IMR-90 (cell line): ENCODE measurements at regions not wholly inside any gene's neighbourhood (a gene's known extent, or its start where the extent isn't known, plus 50 kb on each side); places are given as distances from the start of the nearest gene placed in this dataset.

Source experiments
- ATAC-seq: fragments of 200-7000 bp; cut with Tn5 transposase; 2 replicates; pipeline ENCODE4 v1.9.1; 2020; ENCODE audit warnings: low read depth, mild to moderate bottlenecking, moderate library complexity
- BruUV-seq: library from RNA; stranded (reverse); fragments of 400-500 nt; replicated peaks from 2 replicates; lab custom pipeline; 2021; lab: Mats Ljungman, UMichigan
- CTCF ChIA-PET: fragments of 300-600 bp; formaldehyde crosslinking; extraction: SDS; loops from one replicate; lab custom pipeline; 2021; ENCODE audit warnings: antibody characterized with exemption; lab: Yijun Ruan, JAX
- POLR2A ChIA-PET: fragments of 300-600 bp; sonication (Branson Sonifier 250); formaldehyde crosslinking; loops from one replicate; lab custom pipeline; 2022; ENCODE audit warnings: antibody characterized with exemption; ENCODE audit not compliant: unreplicated experiment; lab: Charles Lee
- DNase-seq: peaks from one replicate; pipeline ENCODE4 v3.0.0; 2013
- H2AFZ ChIP-seq: replicated peaks from 2 replicates; pipeline ENCODE3; 2013; ENCODE audit warnings: low read length, mild to moderate bottlenecking; ENCODE audit not compliant: poor library complexity
- H2AK5ac ChIP-seq: 2 replicates; pipeline ENCODE4 v1.6.1; 2013; ENCODE audit warnings: low read depth, low read length, inconsistent platforms
- H2AK9ac ChIP-seq: replicated peaks from 2 replicates; pipeline ENCODE3; 2013; ENCODE audit warnings: mild to moderate bottlenecking, low read depth, low read length, moderate library complexity; ENCODE audit not compliant: poor library complexity
- H2BK120ac ChIP-seq: 2 replicates; pipeline ENCODE4 v1.6.1; 2013; ENCODE audit warnings: low read depth, low read length, inconsistent platforms
- H2BK15ac ChIP-seq: 3 replicates; pipeline ENCODE4 v1.6.1; 2013; ENCODE audit warnings: low read depth, low read length, inconsistent platforms
- H2BK20ac ChIP-seq: 2 replicates; pipeline ENCODE4 v1.6.1; 2013; ENCODE audit warnings: low read depth, mild to moderate bottlenecking, inconsistent platforms, low read length, moderate library complexity
- H2BK5ac ChIP-seq: 2 replicates; pipeline ENCODE4 v1.6.1; 2013; ENCODE audit warnings: mild to moderate bottlenecking, low read depth, low read length, inconsistent platforms; ENCODE audit not compliant: poor library complexity, severe bottlenecking
- H3K14ac ChIP-seq: replicated peaks from 2 replicates; pipeline ENCODE4 v1.6.1; 2013; ENCODE audit warnings: low read depth, low read length, inconsistent platforms
- H3K18ac ChIP-seq: 2 replicates; pipeline ENCODE4 v1.6.1; 2013; ENCODE audit warnings: low read depth, low read length, control low read depth
- H3K23ac ChIP-seq: 2 replicates; pipeline ENCODE4 v1.6.1; 2013; ENCODE audit warnings: low read depth, low read length, inconsistent platforms
- H3K27ac ChIP-seq: 2 replicates; pipeline ENCODE4 v1.5.1; 2013; ENCODE audit warnings: mild to moderate bottlenecking, control low read depth, low read length; ENCODE audit not compliant: insufficient read depth
- H3K27me3 ChIP-seq: 2 replicates; pipeline ENCODE4 v1.6.1; 2013; ENCODE audit warnings: low read length; ENCODE audit not compliant: control insufficient read depth, insufficient read depth
- H3K36me3 ChIP-seq: 2 replicates; pipeline ENCODE4 v1.6.1; 2013; ENCODE audit warnings: low read length, mixed read lengths; ENCODE audit not compliant: control insufficient read depth, insufficient read depth
- H3K4ac ChIP-seq: 2 replicates; pipeline ENCODE4 v1.6.1; 2013; ENCODE audit warnings: low read depth, low read length, inconsistent platforms
- H3K4me1 ChIP-seq: 2 replicates; pipeline ENCODE4 v1.6.1; 2013; ENCODE audit warnings: low read length, mixed read lengths; ENCODE audit not compliant: control insufficient read depth, insufficient read depth
- H3K4me2 ChIP-seq: 2 replicates; pipeline ENCODE4 v1.6.1; 2013; ENCODE audit warnings: low read depth, mild to moderate bottlenecking, control low read depth, low read length, moderate library complexity
- H3K4me3 ChIP-seq: 2 replicates; pipeline ENCODE4 v1.5.1; 2013; ENCODE audit warnings: low read depth, mild to moderate bottlenecking, control low read depth, low read length, moderate library complexity; ENCODE audit not compliant: insufficient read depth
- H3K56ac ChIP-seq: 2 replicates; pipeline ENCODE4 v1.6.1; 2013; ENCODE audit warnings: low read length, inconsistent platforms; ENCODE audit not compliant: insufficient read depth; ENCODE audit errors: extremely low read depth
- H3K79me1 ChIP-seq, 2 experiments: 2 replicates each; pipeline ENCODE4 v1.6.1; 2013; ENCODE audit warnings: low read length in 2 of 2, inconsistent platforms in 1 of 2, low read depth in 1 of 2
- H3K9ac ChIP-seq: 2 replicates; pipeline ENCODE4 v1.6.1; 2013; ENCODE audit warnings: low read depth, low read length, control low read depth
- H3K9me1 ChIP-seq: 2 replicates; pipeline ENCODE4 v1.6.1; 2013; ENCODE audit warnings: low read length, inconsistent platforms; ENCODE audit not compliant: insufficient read depth
- H3K9me3 ChIP-seq: 2 replicates; pipeline ENCODE4 v1.6.1; 2013; ENCODE audit warnings: low read length; ENCODE audit not compliant: control insufficient read depth, insufficient read depth
- H4K20me1 ChIP-seq: 2 replicates; pipeline ENCODE4 v1.6.1; 2013; ENCODE audit warnings: low read length, inconsistent platforms; ENCODE audit not compliant: insufficient read depth
- H4K5ac ChIP-seq: 2 replicates; pipeline ENCODE4 v1.6.1; 2013; ENCODE audit warnings: mild to moderate bottlenecking, low read depth, low read length, control low read depth
- H4K8ac ChIP-seq, 2 experiments: 2 replicates each; pipeline ENCODE4 v1.6.1; 2013; ENCODE audit warnings: low read depth in 2 of 2, low read length in 2 of 2, control low read depth in 1 of 2, inconsistent platforms in 1 of 2
- H4K91ac ChIP-seq: 2 replicates; pipeline ENCODE4 v1.6.1; 2013; ENCODE audit warnings: low read depth, low read length, inconsistent platforms; ENCODE audit not compliant: insufficient read depth
- BHLHE40 ChIP-seq: fragments of 150-350 bp; IDR thresholded peaks from 2 replicates; pipeline ENCODE4 v1.6.1; 2016; ENCODE audit warnings: mild to moderate bottlenecking, low read depth, low read length
- CEBPB ChIP-seq: IDR thresholded peaks from 2 replicates; pipeline ENCODE4 v1.6.1; 2012; ENCODE audit warnings: low read depth, low read length, improper control_type of control experiment
- CHD1 ChIP-seq: IDR thresholded peaks from 2 replicates; pipeline ENCODE4 v1.6.1; 2012; ENCODE audit warnings: low read depth, low read length, improper control_type of control experiment
- MAFK ChIP-seq: IDR thresholded peaks from 2 replicates; pipeline ENCODE4 v1.6.1; 2012; ENCODE audit warnings: low read depth, low read length, improper control_type of control experiment
- MAZ ChIP-seq: IDR thresholded peaks from 2 replicates; pipeline ENCODE4 v1.6.1; 2012; ENCODE audit warnings: low read depth, mild to moderate bottlenecking, low read length, improper control_type of control experiment, moderate library complexity, borderline replicate concordance
- MXI1 ChIP-seq: IDR thresholded peaks from 2 replicates; pipeline ENCODE4 v1.6.1; 2012; ENCODE audit warnings: low read depth, mild to moderate bottlenecking, low read length, moderate library complexity, borderline replicate concordance
- NFE2L2 ChIP-seq: fragments of 150-350 bp; IDR thresholded peaks from 2 replicates; pipeline ENCODE4 v1.6.1; 2016; ENCODE audit warnings: low read depth, mild to moderate bottlenecking, low read length
- RAD21 ChIP-seq: IDR thresholded peaks from 2 replicates; pipeline ENCODE4 v1.6.1; 2012; ENCODE audit warnings: low read length, improper control_type of control experiment
- RCOR1 ChIP-seq: IDR thresholded peaks from 2 replicates; pipeline ENCODE4 v1.6.1; 2012; ENCODE audit warnings: mild to moderate bottlenecking, low read length, improper control_type of control experiment; ENCODE audit not compliant: insufficient replicate concordance
- RFX5 ChIP-seq: IDR thresholded peaks from 2 replicates; pipeline ENCODE4 v1.8.0; 2012; ENCODE audit warnings: low read depth, mild to moderate bottlenecking, low read length, moderate library complexity
- SMC3 ChIP-seq: fragments of 150-350 bp; IDR thresholded peaks from 2 replicates; pipeline ENCODE4 v1.6.1; 2016; ENCODE audit warnings: low read depth, mild to moderate bottlenecking, antibody characterized with exemption, low read length, moderate library complexity
- WGBS, 2 experiments: methylation state at CpG; one replicate each; pipeline versions ENCODE4 v1.1.5 to v1.1.7; 2013; ENCODE audit warnings: missing lambda C conversion rate in 2 of 2; ENCODE audit not compliant: insufficient read length in 1 of 2; ENCODE audit errors: extremely low coverage in 2 of 2; 5-methylcytosine and 5-hydroxymethylcytosine counted together
- dilution Hi-C: fragments of 300-500 bp; cut with HindIII; formaldehyde crosslinking; loops from one replicate; pipeline ENCODE4 v1.14.3; 2018; ENCODE audit warnings: low sequenced_read_pairs; ENCODE audit not compliant: unreplicated experiment
- in situ Hi-C: fragments of 300-500 bp; cut with MboI; formaldehyde crosslinking; loops from 3 replicates; pipeline ENCODE4 v1.14.3; 2019; ENCODE audit warnings: low sequenced_read_pairs, inconsistent platforms, mixed read lengths
- intact Hi-C: fragments of 100-400 bp; cut with micrococcal nuclease; formaldehyde crosslinking; loops from 2 replicates; pipeline ENCODE4 v1.10.0; 2022
- TF ChIP-seq, protein P1 (sequence below): conservative IDR thresholded peaks from 2 replicates; pipeline ENCODE4 v1.5.1; 2012; ENCODE audit warnings: mild to moderate bottlenecking, low read depth, low read length, improper control_type of control experiment
- TF ChIP-seq, protein P2 (sequence below): fragments of 150-350 bp; IDR thresholded peaks from 2 replicates; pipeline ENCODE4 v1.6.1; 2016; ENCODE audit warnings: low read depth, mild to moderate bottlenecking, low read length, moderate library complexity, borderline replicate concordance
- TF ChIP-seq, protein P3 (sequence below): fragments of 150-350 bp; IDR thresholded peaks from 2 replicates; pipeline ENCODE4 v1.6.1; 2017; ENCODE audit warnings: mild to moderate bottlenecking, antibody characterized with exemption, low read length, low read depth

DNA sequence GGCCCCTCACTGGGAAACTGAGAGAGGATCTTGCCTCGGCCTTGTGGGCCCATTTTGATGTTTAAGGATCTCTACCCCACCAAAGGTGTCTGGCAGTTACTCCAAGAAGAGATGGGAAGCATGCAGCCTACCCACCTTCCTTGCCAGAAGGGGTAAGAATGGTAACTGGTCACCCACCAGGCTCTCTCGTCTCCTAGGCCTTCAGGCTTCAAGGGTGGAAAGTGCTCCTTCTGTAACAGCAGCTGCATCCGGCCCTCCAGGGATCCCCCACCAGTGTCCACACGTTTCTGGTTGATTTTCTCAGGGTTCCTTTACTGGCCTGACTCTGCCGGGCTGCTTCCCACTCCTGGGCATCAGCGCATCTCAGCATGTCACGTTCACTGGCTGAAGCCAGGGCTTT lies 204.4 kb upstream of the IRX1 start:
- H3K27me3 ChIP-seq: no peaks in the 10 kb centered on the region
- H3K27ac ChIP-seq: no peak overlapping the region
- no peak overlapping the region for H4K91ac ChIP-seq
- no peak overlapping the region for H2BK120ac ChIP-seq
- no peak overlapping the region for H4K8ac ChIP-seq
- H3K79me1 ChIP-seq: no peaks in the 10 kb centered on the region
- no peak overlapping the region for H3K23ac ChIP-seq
- H3K9me3 ChIP-seq: peaks cover 40% of the 10 kb centered on the region
- no peak overlapping the region for H2AK5ac ChIP-seq
- no TSS peak for BruUV-seq
- no peaks in the 10 kb centered on the region for H3K36me3 ChIP-seq
- in situ Hi-C loops: no loop called here
- H3K56ac ChIP-seq: no peak overlapping the region
- no peaks in the 10 kb centered on the region for H3K4me1 ChIP-seq
- no peak overlapping the region for H2BK15ac ChIP-seq
- H4K20me1 ChIP-seq: no peaks in the 10 kb centered on the region
- DNase-seq: no peak
- H2BK5ac ChIP-seq: no peak overlapping the region
- no peak overlapping the region for H3K14ac ChIP-seq
- dilution Hi-C loops: no loop called here
- WGBS, 2 experiments: 80% methylated on average over 1 of the region's 7 CpGs; no CpG with 5 or more reads in 1 of the 2 experiments
- no peak overlapping the region for H2AK9ac ChIP-seq
- no peak overlapping the region for H3K4me2 ChIP-seq
- no peak overlapping the region for H2BK20ac ChIP-seq
- no peak overlapping the region for H4K5ac ChIP-seq
- POLR2A ChIA-PET: no interaction called here
- H3K18ac ChIP-seq: no peak overlapping the region
- intact Hi-C loops: no loop called here
- no peak for TF ChIP-seq MXI1
- no peak for TF ChIP-seq BHLHE40
- TF ChIP-seq, protein P1, sequence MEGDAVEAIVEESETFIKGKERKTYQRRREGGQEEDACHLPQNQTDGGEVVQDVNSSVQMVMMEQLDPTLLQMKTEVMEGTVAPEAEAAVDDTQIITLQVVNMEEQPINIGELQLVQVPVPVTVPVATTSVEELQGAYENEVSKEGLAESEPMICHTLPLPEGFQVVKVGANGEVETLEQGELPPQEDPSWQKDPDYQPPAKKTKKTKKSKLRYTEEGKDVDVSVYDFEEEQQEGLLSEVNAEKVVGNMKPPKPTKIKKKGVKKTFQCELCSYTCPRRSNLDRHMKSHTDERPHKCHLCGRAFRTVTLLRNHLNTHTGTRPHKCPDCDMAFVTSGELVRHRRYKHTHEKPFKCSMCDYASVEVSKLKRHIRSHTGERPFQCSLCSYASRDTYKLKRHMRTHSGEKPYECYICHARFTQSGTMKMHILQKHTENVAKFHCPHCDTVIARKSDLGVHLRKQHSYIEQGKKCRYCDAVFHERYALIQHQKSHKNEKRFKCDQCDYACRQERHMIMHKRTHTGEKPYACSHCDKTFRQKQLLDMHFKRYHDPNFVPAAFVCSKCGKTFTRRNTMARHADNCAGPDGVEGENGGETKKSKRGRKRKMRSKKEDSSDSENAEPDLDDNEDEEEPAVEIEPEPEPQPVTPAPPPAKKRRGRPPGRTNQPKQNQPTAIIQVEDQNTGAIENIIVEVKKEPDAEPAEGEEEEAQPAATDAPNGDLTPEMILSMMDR: no peak
- TF ChIP-seq SMC3: no peak
- TF ChIP-seq CEBPB: no peak
- TF ChIP-seq RFX5: no peak
- TF ChIP-seq, protein P2, sequence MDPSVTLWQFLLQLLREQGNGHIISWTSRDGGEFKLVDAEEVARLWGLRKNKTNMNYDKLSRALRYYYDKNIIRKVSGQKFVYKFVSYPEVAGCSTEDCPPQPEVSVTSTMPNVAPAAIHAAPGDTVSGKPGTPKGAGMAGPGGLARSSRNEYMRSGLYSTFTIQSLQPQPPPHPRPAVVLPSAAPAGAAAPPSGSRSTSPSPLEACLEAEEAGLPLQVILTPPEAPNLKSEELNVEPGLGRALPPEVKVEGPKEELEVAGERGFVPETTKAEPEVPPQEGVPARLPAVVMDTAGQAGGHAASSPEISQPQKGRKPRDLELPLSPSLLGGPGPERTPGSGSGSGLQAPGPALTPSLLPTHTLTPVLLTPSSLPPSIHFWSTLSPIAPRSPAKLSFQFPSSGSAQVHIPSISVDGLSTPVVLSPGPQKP: no peak
- TF ChIP-seq MAFK: no peak
- no peak for TF ChIP-seq CHD1
- TF ChIP-seq NFE2L2: no peak
- no peak for TF ChIP-seq MAZ
- TF ChIP-seq, protein P3, sequence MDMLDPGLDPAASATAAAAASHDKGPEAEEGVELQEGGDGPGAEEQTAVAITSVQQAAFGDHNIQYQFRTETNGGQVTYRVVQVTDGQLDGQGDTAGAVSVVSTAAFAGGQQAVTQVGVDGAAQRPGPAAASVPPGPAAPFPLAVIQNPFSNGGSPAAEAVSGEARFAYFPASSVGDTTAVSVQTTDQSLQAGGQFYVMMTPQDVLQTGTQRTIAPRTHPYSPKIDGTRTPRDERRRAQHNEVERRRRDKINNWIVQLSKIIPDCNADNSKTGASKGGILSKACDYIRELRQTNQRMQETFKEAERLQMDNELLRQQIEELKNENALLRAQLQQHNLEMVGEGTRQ: no peak
- no peak for TF ChIP-seq RAD21
- TF ChIP-seq RCOR1: no peak
- CTCF ChIA-PET: no interaction called here
- H3K4ac ChIP-seq: no peak overlapping the region
- no peak for ATAC-seq
- no peak overlapping the region for H2AFZ ChIP-seq
- H3K4me3 ChIP-seq: no peak overlapping the region
- H3K9me1 ChIP-seq: no peaks in the 10 kb centered on the region
- H3K9ac ChIP-seq: no peak overlapping the region
